Esophagus squamous epithelium (tissue), 4 donors: ENCODE measurements at regions not wholly inside any gene's neighbourhood (a gene's known extent, or its start where the extent isn't known, plus 50 kb on each side); places are given as distances from the start of the nearest gene placed in this dataset.

Experiments
- CTCF ChIP-seq, 6 experiments: fragments of 450-650 bp in 4 of 6; fragments of 200-600 bp in 2 of 6; sonication (generic) in 2 of 6; IDR thresholded peaks; one replicate each; pipeline ENCODE4 v1.5.1; 2016 to 2019; ENCODE audit warnings: antibody characterized with exemption in 6 of 6, mild to moderate bottlenecking in 4 of 6, moderate library complexity in 4 of 6
- POLR2A ChIP-seq, 4 donors: fragments of 450-650 bp; IDR thresholded peaks; one replicate each; pipeline ENCODE4 v1.6.1; 2017; ENCODE audit warnings: antibody characterized with exemption in 4 of 4, mild to moderate bottlenecking in 4 of 4, moderate library complexity in 3 of 4

- TF ChIP-seq CTCF (IDR thresholded peaks at IDR 0.05) (no peak), POLR2A (IDR thresholded peaks at IDR 0.05) (no peak)
Measured at GRCh38 chr5:3100921-3101551, 349.6 kb upstream of the IRX2 start.
